ENCODE measurements at regions not wholly inside any gene's neighbourhood (a gene's known extent, or its start where the extent isn't known, plus 50 kb on each side); places are given as distances from the start of the nearest gene placed in this dataset.

DNA sequence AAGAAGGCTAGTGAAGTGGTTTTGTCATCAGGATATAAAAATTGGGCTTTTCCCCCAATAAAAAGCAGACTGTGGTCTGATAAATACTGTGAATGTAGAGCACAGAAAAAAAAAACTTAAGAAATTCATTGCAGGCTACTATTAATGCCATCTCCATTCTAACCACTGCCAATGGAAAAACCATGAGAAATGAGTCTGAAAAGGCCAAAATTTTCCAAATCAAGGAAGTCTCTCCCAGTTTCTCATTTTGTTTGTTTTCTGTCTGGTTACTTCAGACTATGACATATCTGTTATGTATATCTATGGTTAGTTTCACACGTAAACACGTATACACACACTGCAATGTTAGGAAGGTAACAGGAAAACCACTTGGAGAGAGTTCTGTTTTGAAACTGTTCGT is 193.6 kb upstream of the TSC22D1 start:
- H3K79me2 ChIP-seq (ENCODE audit: low read length): no peaks in the 10 kb centered on the region
- no peak overlapping the region for H3K4me3 ChIP-seq (ENCODE audit: low read length)
- H3K36me3 ChIP-seq (replicated peaks; ENCODE audit: low read depth, low read length): no peaks in the 10 kb centered on the region
- no peak for TF ChIP-seq EZH2phosphoT487 (IDR thresholded peaks at IDR 0.05; ENCODE audit: low read depth)
- TF ChIP-seq, protein P1, sequence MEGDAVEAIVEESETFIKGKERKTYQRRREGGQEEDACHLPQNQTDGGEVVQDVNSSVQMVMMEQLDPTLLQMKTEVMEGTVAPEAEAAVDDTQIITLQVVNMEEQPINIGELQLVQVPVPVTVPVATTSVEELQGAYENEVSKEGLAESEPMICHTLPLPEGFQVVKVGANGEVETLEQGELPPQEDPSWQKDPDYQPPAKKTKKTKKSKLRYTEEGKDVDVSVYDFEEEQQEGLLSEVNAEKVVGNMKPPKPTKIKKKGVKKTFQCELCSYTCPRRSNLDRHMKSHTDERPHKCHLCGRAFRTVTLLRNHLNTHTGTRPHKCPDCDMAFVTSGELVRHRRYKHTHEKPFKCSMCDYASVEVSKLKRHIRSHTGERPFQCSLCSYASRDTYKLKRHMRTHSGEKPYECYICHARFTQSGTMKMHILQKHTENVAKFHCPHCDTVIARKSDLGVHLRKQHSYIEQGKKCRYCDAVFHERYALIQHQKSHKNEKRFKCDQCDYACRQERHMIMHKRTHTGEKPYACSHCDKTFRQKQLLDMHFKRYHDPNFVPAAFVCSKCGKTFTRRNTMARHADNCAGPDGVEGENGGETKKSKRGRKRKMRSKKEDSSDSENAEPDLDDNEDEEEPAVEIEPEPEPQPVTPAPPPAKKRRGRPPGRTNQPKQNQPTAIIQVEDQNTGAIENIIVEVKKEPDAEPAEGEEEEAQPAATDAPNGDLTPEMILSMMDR (IDR thresholded peaks at IDR 0.05; ENCODE audit: low read depth, low read length): no peak
- H3K4me1 ChIP-seq (ENCODE audit: low read length): peaks cover 5% of the 10 kb centered on the region; the same call in 1 of the 2 replicates
- H3K27ac ChIP-seq (ENCODE audit: low read length): no peak overlapping the region
- no peak overlapping the region for H3K9ac ChIP-seq (ENCODE audit: low read length)
- 0 out of 2 replicates have a peak, but pooled peaks cover 3% of the 10 kb centered on the region for H3K27me3 ChIP-seq (ENCODE audit: low read depth, low read length)
- H3K4me2 ChIP-seq (ENCODE audit: low read length): no peak overlapping the region
- H3K9me3 ChIP-seq (ENCODE audit: insufficient read depth, low read length): no peaks in the 10 kb centered on the region
- no peak overlapping the region for H2AFZ ChIP-seq (ENCODE audit: low read depth, low read length)
- no peaks in the 10 kb centered on the region for H4K20me1 ChIP-seq (ENCODE audit: insufficient read depth, low read length)

DNA sequence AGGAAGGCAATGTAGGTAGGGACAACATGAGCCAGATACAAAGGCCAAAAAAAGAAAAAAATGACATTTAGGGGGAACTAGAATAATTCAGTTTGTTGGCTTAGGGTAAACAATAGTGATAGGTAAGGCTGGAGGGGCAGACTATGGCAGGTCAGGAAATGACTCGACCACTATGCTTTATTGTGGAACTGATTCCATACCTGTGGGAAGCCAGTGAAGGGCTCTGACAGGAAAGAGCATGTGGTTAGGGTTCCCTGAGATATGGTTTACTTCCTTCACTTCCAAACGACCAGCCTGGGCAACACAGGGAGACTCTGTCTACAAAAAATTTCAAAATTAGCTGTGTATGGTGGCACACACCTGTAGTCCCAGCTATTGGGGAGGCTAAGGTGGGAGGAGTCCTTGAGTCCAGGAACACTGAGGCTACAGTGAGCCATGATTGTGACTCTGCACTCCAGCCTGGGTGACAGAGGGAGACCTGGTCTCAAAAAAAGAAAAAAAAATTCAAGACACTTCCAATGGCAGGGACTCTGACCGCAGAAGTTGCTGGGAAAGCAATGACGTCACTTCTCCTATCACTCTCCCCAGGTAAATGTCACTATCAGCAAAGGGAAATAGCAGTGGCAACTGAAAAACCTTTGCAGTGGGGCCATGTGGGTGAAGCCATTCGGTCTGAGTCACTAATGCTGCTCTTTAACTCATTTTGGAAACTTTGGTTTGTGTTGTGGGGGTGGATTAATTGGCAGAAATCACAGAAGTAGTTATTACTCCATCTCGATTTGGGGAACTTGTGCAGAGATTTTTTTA is 192.8 kb upstream of the TSC22D1 start:
- Histone ChIP-seq H3K4me2 (ENCODE audit: low read length) (no peak overlapping the region), H3K4me1 (ENCODE audit: low read length) (peaks cover 5% of the 10 kb centered on the region; the same call in 1 of the 2 replicates), H3K9ac (ENCODE audit: low read length) (no peak overlapping the region), H2AFZ (ENCODE audit: low read depth, low read length) (no peak overlapping the region), H3K4me3 (ENCODE audit: low read length) (no peak overlapping the region), H3K27me3 (ENCODE audit: low read depth, low read length) (0 out of 2 replicates have a peak, but pooled peaks cover 3% of the 10 kb centered on the region), H3K36me3 (replicated peaks; ENCODE audit: low read depth, low read length) (no peaks in the 10 kb centered on the region), H3K9me3 (ENCODE audit: insufficient read depth, low read length) (no peaks in the 10 kb centered on the region), H4K20me1 (ENCODE audit: insufficient read depth, low read length) (no peaks in the 10 kb centered on the region), H3K27ac (ENCODE audit: low read length) (no peak overlapping the region), H3K79me2 (ENCODE audit: low read length) (no peaks in the 10 kb centered on the region)
- TF ChIP-seq, protein P1 (IDR thresholded peaks at IDR 0.05; ENCODE audit: low read depth, low read length): no peak
- no peak for TF ChIP-seq EZH2phosphoT487 (IDR thresholded peaks at IDR 0.05; ENCODE audit: low read depth)

DNA sequence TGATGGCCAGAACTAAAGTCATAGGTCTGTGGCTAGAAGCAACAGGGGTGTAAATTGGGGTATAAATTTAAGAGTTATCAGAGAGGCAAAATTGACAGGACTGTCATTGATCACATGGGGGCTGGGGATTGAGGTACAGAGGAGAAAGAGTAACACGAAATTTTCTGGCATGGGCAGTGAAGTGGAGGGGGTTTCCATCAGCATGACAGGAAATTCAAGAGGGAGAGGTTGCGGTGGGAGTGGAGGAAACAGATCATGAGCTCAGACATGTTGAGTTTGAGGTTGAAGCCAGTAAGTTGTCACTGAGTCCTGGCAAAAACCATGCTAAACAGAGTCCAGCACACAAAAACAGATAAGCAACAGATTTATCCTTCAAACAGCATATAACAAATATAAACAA is 192.1 kb upstream of the TSC22D1 start:
- no peak overlapping the region for H3K4me2 ChIP-seq (ENCODE audit: low read length)
- no peaks in the 10 kb centered on the region for H3K9me3 ChIP-seq (ENCODE audit: insufficient read depth, low read length)
- H2AFZ ChIP-seq (ENCODE audit: low read depth, low read length): no peak overlapping the region
- TF ChIP-seq, protein P1 (IDR thresholded peaks at IDR 0.05; ENCODE audit: low read depth, low read length): no peak
- no peak for TF ChIP-seq EZH2phosphoT487 (IDR thresholded peaks at IDR 0.05; ENCODE audit: low read depth)
- no peak overlapping the region for H3K27ac ChIP-seq (ENCODE audit: low read length)
- H3K27me3 ChIP-seq (ENCODE audit: low read depth, low read length): 0 out of 2 replicates have a peak, but pooled peaks cover 3% of the 10 kb centered on the region
- H3K4me1 ChIP-seq (ENCODE audit: low read length): peaks cover 5% of the 10 kb centered on the region; the same call in 1 of the 2 replicates
- no peaks in the 10 kb centered on the region for H4K20me1 ChIP-seq (ENCODE audit: insufficient read depth, low read length)
- H3K36me3 ChIP-seq (replicated peaks; ENCODE audit: low read depth, low read length): no peaks in the 10 kb centered on the region
- H3K79me2 ChIP-seq (ENCODE audit: low read length): no peaks in the 10 kb centered on the region
- no peak overlapping the region for H3K4me3 ChIP-seq (ENCODE audit: low read length)
- no peak overlapping the region for H3K9ac ChIP-seq (ENCODE audit: low read length)

DNA sequence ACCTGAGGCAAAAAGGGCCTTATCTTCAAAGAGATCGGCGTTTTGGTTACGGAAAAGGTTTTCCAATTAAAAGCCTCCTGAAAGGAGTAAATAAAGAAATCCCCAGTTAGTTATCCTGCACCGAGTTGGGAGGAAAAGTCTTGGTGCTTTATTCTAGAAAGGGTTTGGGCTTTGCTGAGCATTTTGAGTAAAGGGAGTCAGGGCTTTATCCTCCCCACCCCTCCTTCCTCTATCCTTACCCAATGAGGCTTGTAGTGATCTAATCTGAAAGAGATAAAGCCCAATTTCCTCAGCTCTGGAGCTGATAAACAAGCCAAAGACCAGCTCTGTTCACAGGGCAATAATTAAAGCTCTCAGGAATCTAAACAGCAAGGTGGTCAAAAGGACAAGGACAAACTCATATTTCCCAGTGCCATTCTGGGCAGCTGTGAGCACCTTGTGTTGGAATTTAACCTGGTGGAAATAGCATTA is 188.9 kb upstream of the TSC22D1 start:
- Histone ChIP-seq H3K27ac (ENCODE audit: low read length) (no peak overlapping the region), H2AFZ (ENCODE audit: low read depth, low read length) (no peak overlapping the region), H3K9me3 (ENCODE audit: insufficient read depth, low read length) (no peaks in the 10 kb centered on the region), H3K4me2 (ENCODE audit: low read length) (no peak overlapping the region), H3K79me2 (ENCODE audit: low read length) (no peaks in the 10 kb centered on the region), H3K27me3 (ENCODE audit: low read depth, low read length) (0 out of 2 replicates have a peak, but pooled peaks cover 3% of the 10 kb centered on the region), H3K36me3 (replicated peaks; ENCODE audit: low read depth, low read length) (no peaks in the 10 kb centered on the region), H3K4me3 (ENCODE audit: low read length) (no peak overlapping the region), H4K20me1 (ENCODE audit: insufficient read depth, low read length) (no peaks in the 10 kb centered on the region), H3K9ac (ENCODE audit: low read length) (no peak overlapping the region), H3K4me1 (ENCODE audit: low read length) (peaks cover 5% of the 10 kb centered on the region; the same call in 1 of the 2 replicates)
- TF ChIP-seq EZH2phosphoT487 (IDR thresholded peaks at IDR 0.05; ENCODE audit: low read depth): no peak
- TF ChIP-seq, protein P1 (IDR thresholded peaks at IDR 0.05; ENCODE audit: low read depth, low read length): no peak
